ENCODE measurements at regions not wholly inside any gene's neighbourhood (a gene's known extent, or its start where the extent isn't known, plus 50 kb on each side); places are given as distances from the start of the nearest gene placed in this dataset.

- TF ChIP-seq CTCF (IDR thresholded peaks at IDR 0.05; ENCODE audit: low read depth, low read length), result no peak
- TF ChIP-seq POLR2A (IDR thresholded peaks at IDR 0.05; ENCODE audit: extremely low read depth, insufficient read length), result no peak
Measured at GRCh38 chr7:54901840-54902239, 117.0 kb upstream of the EGFR start.
